ENCODE measurements at regions not wholly inside any gene's neighbourhood (a gene's known extent, or its start where the extent isn't known, plus 50 kb on each side); places are given as distances from the start of the nearest gene placed in this dataset.

DNA sequence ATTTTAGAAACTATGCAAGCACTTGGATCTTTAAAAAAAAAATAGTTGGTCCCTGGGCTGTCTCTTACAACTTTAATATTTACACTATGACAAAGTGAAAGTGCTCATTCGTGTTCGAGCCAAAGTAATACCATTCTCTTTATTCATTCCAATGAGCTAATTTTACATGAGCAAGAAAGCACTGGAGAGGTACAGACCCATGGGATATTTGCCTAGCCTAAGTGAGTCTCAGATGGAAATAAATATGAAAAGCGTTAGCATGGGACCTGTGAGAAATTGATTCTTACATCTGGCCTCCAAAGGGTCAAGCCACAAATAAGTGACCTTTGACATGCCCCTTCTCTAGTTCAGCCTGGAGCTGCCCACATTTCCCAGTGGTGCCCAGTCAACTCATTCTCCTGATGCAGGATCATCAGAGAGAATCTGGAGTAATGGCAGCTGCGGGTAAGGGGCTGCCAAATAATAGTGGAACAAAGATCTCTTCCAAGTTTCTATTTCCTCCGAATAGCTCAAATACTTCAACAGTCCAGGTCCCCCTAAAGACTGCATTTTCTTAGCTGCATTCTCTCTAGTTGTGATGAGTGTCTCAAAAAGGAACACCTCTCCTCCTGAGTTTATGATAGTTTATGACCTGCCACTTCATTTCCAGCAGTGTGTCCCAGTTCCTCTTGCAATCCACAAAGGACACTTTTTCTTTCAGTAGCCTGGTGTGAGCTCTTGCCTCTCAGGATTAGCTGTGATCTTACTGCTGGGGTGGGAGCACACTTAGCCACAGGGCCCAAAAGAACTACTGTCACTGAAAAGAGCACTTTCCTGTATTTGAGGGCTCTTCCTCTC is 208.2 kb downstream of the DAD1 start:
- Histone ChIP-seq H3K4me3 (ENCODE audit: low read depth, low read length) (no peak overlapping the region), H3K27me3 (ENCODE audit: control insufficient read depth, insufficient read depth, low read length) (peaks cover 3% of the 10 kb centered on the region), H3K9me3 (ENCODE audit: control insufficient read depth, insufficient read depth, low read length) (no peaks in the 10 kb centered on the region), H3K27ac (ENCODE audit: low read depth, low read length) (no peak overlapping the region)
- DNase-seq (ENCODE audit: low read depth, low spot score): no peak
- CTCF ChIA-PET: interaction anchor here (1.0 to 2.5 kb wide), 12 partner anchors 10 to 492 kb away, joined by 3 to 15 read pairs (median 5); no protein-coding TSS in a partner anchor
- TF ChIP-seq, protein P1, sequence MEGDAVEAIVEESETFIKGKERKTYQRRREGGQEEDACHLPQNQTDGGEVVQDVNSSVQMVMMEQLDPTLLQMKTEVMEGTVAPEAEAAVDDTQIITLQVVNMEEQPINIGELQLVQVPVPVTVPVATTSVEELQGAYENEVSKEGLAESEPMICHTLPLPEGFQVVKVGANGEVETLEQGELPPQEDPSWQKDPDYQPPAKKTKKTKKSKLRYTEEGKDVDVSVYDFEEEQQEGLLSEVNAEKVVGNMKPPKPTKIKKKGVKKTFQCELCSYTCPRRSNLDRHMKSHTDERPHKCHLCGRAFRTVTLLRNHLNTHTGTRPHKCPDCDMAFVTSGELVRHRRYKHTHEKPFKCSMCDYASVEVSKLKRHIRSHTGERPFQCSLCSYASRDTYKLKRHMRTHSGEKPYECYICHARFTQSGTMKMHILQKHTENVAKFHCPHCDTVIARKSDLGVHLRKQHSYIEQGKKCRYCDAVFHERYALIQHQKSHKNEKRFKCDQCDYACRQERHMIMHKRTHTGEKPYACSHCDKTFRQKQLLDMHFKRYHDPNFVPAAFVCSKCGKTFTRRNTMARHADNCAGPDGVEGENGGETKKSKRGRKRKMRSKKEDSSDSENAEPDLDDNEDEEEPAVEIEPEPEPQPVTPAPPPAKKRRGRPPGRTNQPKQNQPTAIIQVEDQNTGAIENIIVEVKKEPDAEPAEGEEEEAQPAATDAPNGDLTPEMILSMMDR (IDR thresholded peaks at IDR 0.05; ENCODE audit: low read depth, low read length): no peak
- POLR2A ChIA-PET: no interaction called here

DNA sequence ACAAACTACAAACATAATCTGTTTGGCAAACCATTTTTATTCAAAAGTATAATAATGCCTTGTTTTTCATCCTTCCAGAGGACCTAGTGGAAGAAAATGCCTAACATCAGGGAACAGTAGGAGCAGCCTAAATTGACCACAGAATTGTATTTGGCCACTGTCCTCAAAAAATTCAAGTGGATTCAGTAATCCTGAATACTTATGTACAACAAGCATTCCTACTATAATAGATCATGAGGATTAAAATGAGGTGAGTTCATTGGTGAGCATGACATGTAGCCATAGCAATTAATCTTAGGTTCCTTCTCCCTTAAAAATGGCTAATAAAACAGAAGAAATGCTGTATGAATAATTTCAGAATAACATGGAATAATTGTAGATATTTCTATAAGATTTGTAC is 209.3 kb downstream of the DAD1 start:
- ChIA-PET POLR2A (no interaction called here), CTCF (interaction anchor here (1.0 to 2.5 kb wide), 8 partner anchors 11 to 493 kb away, joined by 4 to 15 read pairs (median 6); no protein-coding TSS in a partner anchor)
- no peak overlapping the region for H3K4me3 ChIP-seq (ENCODE audit: low read depth, low read length)
- peaks cover 3% of the 10 kb centered on the region for H3K27me3 ChIP-seq (ENCODE audit: control insufficient read depth, insufficient read depth, low read length)
- TF ChIP-seq, protein P1 (IDR thresholded peaks at IDR 0.05; ENCODE audit: low read depth, low read length): no peak
- no peaks in the 10 kb centered on the region for H3K9me3 ChIP-seq (ENCODE audit: control insufficient read depth, insufficient read depth, low read length)
- no peak overlapping the region for H3K27ac ChIP-seq (ENCODE audit: low read depth, low read length)
- no peak for DNase-seq (ENCODE audit: low read depth, low spot score)

DNA sequence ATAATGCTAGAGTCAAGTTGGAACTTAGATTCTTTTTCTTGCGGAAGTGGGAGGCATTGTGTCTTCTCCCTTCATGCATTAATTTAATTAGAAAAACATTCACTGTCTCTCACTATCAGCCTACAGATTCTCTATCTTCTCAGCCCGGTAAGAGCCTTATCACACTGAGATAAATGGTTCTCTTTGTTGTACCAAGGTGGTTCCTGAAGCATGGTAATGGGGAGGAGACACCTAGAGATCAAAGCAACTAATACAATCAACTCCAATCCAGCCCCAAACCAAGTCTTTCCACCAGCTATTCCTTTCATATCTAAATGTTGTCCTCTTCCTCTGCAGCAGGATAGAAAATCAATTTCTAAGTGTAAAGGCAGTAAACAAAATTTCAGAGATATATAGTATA is 210.8 kb downstream of the DAD1 start:
- CTCF ChIA-PET: interaction anchor here (0.7 to 1.4 kb wide), 8 partner anchors 10 to 179 kb away, joined by 3 to 6 read pairs (median 4); no protein-coding TSS in a partner anchor
- POLR2A ChIA-PET: no interaction called here
- H3K27ac ChIP-seq (ENCODE audit: low read depth, low read length): no peak overlapping the region

DNA sequence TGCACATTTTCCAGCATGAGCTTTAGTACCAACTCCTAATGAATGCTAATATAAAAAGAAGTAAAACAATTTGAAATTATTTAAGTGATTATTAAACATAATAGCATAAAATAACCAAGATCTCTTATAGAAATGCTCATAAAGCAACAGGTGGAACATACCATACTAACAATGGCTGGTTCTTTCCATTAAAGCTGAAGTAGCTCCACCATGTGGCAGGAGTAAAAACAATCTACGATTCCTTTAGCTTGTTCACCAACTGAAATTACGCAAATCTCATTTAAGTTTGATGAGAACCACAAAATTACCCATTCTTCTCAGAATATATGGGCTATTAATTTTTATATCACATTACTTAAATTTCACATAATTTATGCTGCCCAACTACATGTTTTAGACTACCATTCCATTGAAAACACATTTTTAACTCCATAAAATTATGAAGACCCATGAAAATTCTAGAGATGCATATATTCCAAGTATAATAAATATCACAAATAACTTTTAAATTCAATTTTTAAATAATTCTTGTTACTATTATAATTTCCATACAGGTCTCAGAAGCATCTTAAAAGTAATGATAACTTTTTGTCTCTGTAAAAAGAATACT is 213.6 kb downstream of the DAD1 start:
- TF ChIP-seq, protein P1 (IDR thresholded peaks at IDR 0.05; ENCODE audit: low read depth, low read length): peak; percentile 74

More for the DNA sequence above, 210.8 kb downstream of the DAD1 start:
- Histone ChIP-seq H3K9me3 (ENCODE audit: control insufficient read depth, insufficient read depth, low read length) (no peaks in the 10 kb centered on the region), H3K4me3 (ENCODE audit: low read depth, low read length) (no peak overlapping the region), H3K27me3 (ENCODE audit: control insufficient read depth, insufficient read depth, low read length) (peaks cover 5% of the 10 kb centered on the region)
- no peak for DNase-seq (ENCODE audit: low read depth, low spot score)
- TF ChIP-seq, protein P1 (IDR thresholded peaks at IDR 0.05; ENCODE audit: low read depth, low read length): no peak

More for the DNA sequence above, 213.6 kb downstream of the DAD1 start:
- POLR2A ChIA-PET: interaction anchor here (0.7 kb wide), 1 partner anchor 264 kb away, joined by 3 read pairs; no protein-coding TSS in a partner anchor
- Histone ChIP-seq H3K4me3 (ENCODE audit: low read depth, low read length) (no peak overlapping the region), H3K27me3 (ENCODE audit: control insufficient read depth, insufficient read depth, low read length) (peaks cover 15% of the 10 kb centered on the region), H3K9me3 (ENCODE audit: control insufficient read depth, insufficient read depth, low read length) (no peaks in the 10 kb centered on the region), H3K27ac (ENCODE audit: low read depth, low read length) (no peak overlapping the region)
- peak; percentile 39 for DNase-seq (ENCODE audit: low read depth, low spot score)
- CTCF ChIA-PET: interaction anchor here (0.6 to 4.9 kb wide), 35 partner anchors 9 to 611 kb away, joined by 3 to 124 read pairs (median 5); no protein-coding TSS in a partner anchor
